AG04450 (cell line): ENCODE measurements at regions not wholly inside any gene's neighbourhood (a gene's known extent, or its start where the extent isn't known, plus 50 kb on each side); places are given as distances from the start of the nearest gene placed in this dataset.

ENCODE experiments used
- CTCF ChIA-PET: fragments of 300-600, 350-600 bp; formaldehyde crosslinking; extraction: SDS; loops from one replicate; lab custom pipeline; 2022; ENCODE audit warnings: antibody characterized with exemption, inconsistent platforms; lab: Charles Lee
- POLR2A ChIA-PET: fragments of 350-600 bp; formaldehyde crosslinking; extraction: SDS; loops from one replicate; lab custom pipeline; 2021; ENCODE audit warnings: antibody characterized with exemption, inconsistent platforms; lab: Yijun Ruan, JAX
- DNase-seq: peaks from one replicate; pipeline ENCODE4 v3.0.0-alpha.2; 2011; ENCODE audit warnings: low read depth, low spot score
- H3K27ac ChIP-seq: one replicate; pipeline ENCODE4 v1.5.1; 2012; ENCODE audit warnings: low read depth, low read length, control low read depth
- H3K27me3 ChIP-seq: one replicate; pipeline ENCODE4 v1.6.0; 2012; ENCODE audit warnings: low read length; ENCODE audit not compliant: control insufficient read depth, insufficient read depth
- H3K4me3 ChIP-seq: 2 replicates; pipeline ENCODE4 v1.5.1; 2011; ENCODE audit warnings: mild to moderate bottlenecking, low read depth, low read length, control low read depth
- H3K9me3 ChIP-seq: 2 replicates; pipeline ENCODE4 v1.5.1; 2012; ENCODE audit warnings: low read length; ENCODE audit not compliant: control insufficient read depth, insufficient read depth
- TF ChIP-seq, protein P1 (sequence below): IDR thresholded peaks from 2 replicates; pipeline ENCODE4 v1.5.1; 2011; ENCODE audit warnings: low read depth, low read length, control low read depth, inconsistent platforms

DNA sequence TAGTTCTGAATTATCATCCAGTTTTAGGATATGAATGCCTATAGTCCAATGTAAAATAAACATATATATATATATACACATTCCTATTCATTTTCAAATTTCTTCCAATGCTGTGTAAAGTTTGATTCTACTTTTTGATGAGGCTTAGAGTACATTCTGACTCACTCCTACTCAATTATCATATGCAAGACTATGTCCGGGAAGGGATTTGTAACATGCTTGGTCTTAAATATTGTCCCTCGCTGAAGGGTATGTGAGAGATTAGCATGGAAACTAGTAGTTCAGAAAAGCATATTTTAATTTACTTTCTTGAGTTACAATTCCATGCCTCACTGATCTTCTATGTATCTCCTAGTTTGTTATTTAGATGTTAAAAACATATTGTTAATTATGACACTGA is 377.7 kb upstream of the MAP2 start:
- Histone ChIP-seq H3K27me3 (no peaks in the 10 kb centered on the region), H3K4me3 (no peak overlapping the region), H3K27ac (no peak overlapping the region), H3K9me3 (peaks cover 2% of the 10 kb centered on the region; the same call in 1 of the 2 replicates)
- TF ChIP-seq, protein P1, sequence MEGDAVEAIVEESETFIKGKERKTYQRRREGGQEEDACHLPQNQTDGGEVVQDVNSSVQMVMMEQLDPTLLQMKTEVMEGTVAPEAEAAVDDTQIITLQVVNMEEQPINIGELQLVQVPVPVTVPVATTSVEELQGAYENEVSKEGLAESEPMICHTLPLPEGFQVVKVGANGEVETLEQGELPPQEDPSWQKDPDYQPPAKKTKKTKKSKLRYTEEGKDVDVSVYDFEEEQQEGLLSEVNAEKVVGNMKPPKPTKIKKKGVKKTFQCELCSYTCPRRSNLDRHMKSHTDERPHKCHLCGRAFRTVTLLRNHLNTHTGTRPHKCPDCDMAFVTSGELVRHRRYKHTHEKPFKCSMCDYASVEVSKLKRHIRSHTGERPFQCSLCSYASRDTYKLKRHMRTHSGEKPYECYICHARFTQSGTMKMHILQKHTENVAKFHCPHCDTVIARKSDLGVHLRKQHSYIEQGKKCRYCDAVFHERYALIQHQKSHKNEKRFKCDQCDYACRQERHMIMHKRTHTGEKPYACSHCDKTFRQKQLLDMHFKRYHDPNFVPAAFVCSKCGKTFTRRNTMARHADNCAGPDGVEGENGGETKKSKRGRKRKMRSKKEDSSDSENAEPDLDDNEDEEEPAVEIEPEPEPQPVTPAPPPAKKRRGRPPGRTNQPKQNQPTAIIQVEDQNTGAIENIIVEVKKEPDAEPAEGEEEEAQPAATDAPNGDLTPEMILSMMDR: no peak
- no peak for DNase-seq
- ChIA-PET CTCF (no interaction called here), POLR2A (no interaction called here)

DNA sequence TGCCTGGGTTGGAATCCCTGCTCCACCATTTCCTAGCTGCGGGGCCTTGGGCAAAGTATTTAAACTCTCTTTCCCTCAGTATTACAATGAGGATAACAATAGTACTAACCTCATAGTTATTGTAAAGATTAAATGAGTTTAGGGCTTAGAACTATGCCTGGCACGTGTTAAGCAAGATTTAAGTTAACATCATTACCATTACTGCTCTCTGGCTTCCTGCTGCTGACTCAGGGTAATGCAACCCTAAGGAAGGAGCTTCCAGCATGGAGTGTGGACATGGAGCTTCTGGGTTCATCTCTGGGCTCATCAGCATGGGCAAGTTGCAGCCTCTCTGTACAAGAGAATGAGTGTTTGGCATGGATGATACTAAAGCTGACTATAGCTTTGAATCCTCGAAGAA is 374.2 kb upstream of the MAP2 start:
- TF ChIP-seq, protein P1: no peak
- Histone ChIP-seq H3K4me3 (no peak overlapping the region), H3K9me3 (peaks cover 2% of the 10 kb centered on the region; the same call in 1 of the 2 replicates), H3K27ac (no peak overlapping the region), H3K27me3 (no peaks in the 10 kb centered on the region)
- POLR2A ChIA-PET: no interaction called here
- DNase-seq: no peak
- CTCF ChIA-PET: no interaction called here

GRCh38 chr2:209062210-209062609 is 361.6 kb upstream of the MAP2 start:
- Histone ChIP-seq H3K4me3 (no peak overlapping the region), H3K27me3 (no peaks in the 10 kb centered on the region), H3K27ac (no peak overlapping the region), H3K9me3 (peaks cover 4% of the 10 kb centered on the region)
- ChIA-PET CTCF (no interaction called here), POLR2A (no interaction called here)
- TF ChIP-seq, protein P1: no peak
- DNase-seq: no peak

DNA sequence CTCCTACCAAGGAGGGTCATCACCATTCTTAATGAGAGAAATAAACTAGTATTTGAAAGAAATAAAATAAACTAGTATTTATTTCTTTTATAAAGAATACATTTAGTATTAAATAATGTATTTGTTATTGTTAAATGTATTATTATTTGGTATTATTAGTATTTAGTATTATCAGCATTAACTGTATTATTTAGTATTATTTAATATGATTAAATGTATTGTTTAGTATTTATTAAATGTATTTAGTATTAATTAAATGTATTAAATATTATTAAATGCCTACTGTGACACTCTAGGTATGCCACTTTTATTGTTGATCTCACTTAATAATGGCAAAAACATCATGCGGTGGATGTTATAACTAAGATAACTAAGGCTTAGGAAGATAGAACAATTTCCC is 353.6 kb upstream of the MAP2 start:
- H3K27ac ChIP-seq: no peak overlapping the region
- peaks cover 17% of the 10 kb centered on the region for H3K9me3 ChIP-seq
- no peaks in the 10 kb centered on the region for H3K27me3 ChIP-seq
- ChIA-PET CTCF (no interaction called here), POLR2A (no interaction called here)
- TF ChIP-seq, protein P1: no peak
- no peak overlapping the region for H3K4me3 ChIP-seq
- DNase-seq: no peak

- ChIA-PET CTCF (no interaction called here), POLR2A (no interaction called here)
- Histone ChIP-seq H3K4me3 (no peak overlapping the region), H3K27ac (no peak overlapping the region), H3K27me3 (no peaks in the 10 kb centered on the region), H3K9me3 (peaks cover 10% of the 10 kb centered on the region)
- TF ChIP-seq, protein P1: no peak
- no peak for DNase-seq
These were observed 350.7 kb upstream of the MAP2 start for GRCh38 chr2:209073151-209073550.
